ENCODE measurements at regions not wholly inside any gene's neighbourhood (a gene's known extent, or its start where the extent isn't known, plus 50 kb on each side); places are given as distances from the start of the nearest gene placed in this dataset.

- DNase-seq (ENCODE audit: low spot score): no peak
- in situ Hi-C loops (cut with MboI; ENCODE audit: low sequenced_read_pairs, unreplicated experiment): no loop called here
- TF ChIP-seq CTCF (IDR thresholded peaks at IDR 0.05; ENCODE audit: borderline replicate concordance, control extremely low read depth, extremely low read depth, insufficient read depth, missing control alignments): no peak
These were observed 704.2 kb upstream of the TMEM132C start for GRCh38 chr12:127562816-127563215.

DNA sequence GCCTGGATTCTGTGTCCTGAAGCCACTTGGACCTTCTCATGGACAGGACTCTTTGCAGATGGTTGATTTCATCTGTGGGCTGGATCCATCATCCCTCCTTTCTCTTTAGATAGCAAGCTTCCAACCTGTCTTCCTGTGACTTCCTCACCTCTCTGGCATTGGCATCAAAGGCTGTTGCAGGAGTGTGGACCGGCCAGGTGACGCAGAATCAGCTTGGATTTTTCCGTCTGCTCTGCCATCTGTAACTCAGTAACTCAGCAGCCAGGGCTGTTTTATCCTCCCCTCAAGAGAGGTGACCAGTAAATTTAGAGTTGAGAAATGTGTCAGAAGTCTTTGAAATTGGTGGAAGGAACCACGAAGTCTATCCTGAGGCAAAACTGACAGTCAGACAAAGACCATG, 701.7 kb upstream of the TMEM132C start:
- TF ChIP-seq CTCF (IDR thresholded peaks at IDR 0.05; ENCODE audit: borderline replicate concordance, control extremely low read depth, extremely low read depth, insufficient read depth, missing control alignments): no peak
- in situ Hi-C loops (cut with MboI; ENCODE audit: low sequenced_read_pairs, unreplicated experiment): no loop called here
- no peak for DNase-seq (ENCODE audit: low spot score)

DNA sequence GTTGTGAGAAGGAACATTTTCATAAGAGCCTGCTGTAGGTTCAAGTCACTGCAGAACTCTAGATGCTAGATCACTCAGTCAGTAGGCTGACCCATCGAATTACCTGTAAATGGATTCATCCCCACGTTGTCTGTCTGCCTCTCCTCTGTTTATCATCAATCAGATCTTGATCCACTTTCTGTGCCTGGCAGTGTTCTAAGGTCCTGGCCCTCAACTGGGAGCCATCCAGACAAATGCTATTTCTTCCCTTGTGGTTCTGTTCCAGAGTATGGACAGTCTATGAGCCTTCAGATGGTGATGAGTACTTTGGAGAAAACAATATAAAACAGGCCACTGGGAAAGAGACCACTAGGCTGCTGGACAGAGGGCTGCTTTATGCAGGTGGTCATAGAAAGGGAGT, 699.4 kb upstream of the TMEM132C start:
- no peak for TF ChIP-seq CTCF (IDR thresholded peaks at IDR 0.05; ENCODE audit: borderline replicate concordance, control extremely low read depth, extremely low read depth, insufficient read depth, missing control alignments)
- in situ Hi-C loops (cut with MboI; ENCODE audit: low sequenced_read_pairs, unreplicated experiment): no loop called here
- DNase-seq (ENCODE audit: low spot score): no peak

- no peak for DNase-seq (ENCODE audit: low spot score)
- no peak for TF ChIP-seq CTCF (IDR thresholded peaks at IDR 0.05; ENCODE audit: borderline replicate concordance, control extremely low read depth, extremely low read depth, insufficient read depth, missing control alignments)
- in situ Hi-C loops (cut with MboI; ENCODE audit: low sequenced_read_pairs, unreplicated experiment): no loop called here
These were observed 696.6 kb upstream of the TMEM132C start for GRCh38 chr12:127570387-127570786.

DNA sequence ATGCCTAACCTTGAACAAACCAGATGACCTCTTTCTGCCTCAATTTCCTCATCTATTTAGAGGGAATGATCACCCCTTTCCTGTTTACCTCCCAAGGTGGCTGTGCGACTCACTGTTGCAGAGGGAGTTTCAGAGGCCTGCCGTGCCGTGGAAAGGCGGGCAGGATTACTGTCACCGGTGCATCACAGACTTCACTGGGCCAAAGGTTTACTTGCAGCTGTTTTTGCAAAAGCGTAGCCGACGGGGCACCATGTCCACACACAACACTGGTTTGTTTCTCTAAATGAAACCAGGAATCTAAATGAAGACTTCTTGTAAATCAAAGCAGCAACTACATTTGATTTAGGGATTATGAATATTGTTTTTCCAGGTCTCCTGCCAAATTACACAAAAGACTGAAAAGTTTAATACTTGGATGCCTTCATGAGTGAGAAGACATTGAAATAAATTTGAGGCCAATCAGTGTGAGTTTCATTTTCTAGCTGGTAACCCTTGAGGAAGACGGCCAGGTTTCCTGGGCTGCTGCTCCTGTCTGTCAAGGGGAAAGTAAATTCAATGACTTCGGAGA, 696.1 kb upstream of the TMEM132C start:
- in situ Hi-C loops (cut with MboI; ENCODE audit: low sequenced_read_pairs, unreplicated experiment): no loop called here
- DNase-seq (ENCODE audit: low spot score): no peak

GRCh38 chr12:127571578-127571977, 695.4 kb upstream of the TMEM132C start:
- no peak for DNase-seq (ENCODE audit: low spot score)
- no peak for TF ChIP-seq CTCF (IDR thresholded peaks at IDR 0.05; ENCODE audit: borderline replicate concordance, control extremely low read depth, extremely low read depth, insufficient read depth, missing control alignments)
- in situ Hi-C loops (cut with MboI; ENCODE audit: low sequenced_read_pairs, unreplicated experiment): no loop called here

More for the DNA sequence above, 696.1 kb upstream of the TMEM132C start:
- TF ChIP-seq CTCF (IDR thresholded peaks at IDR 0.05; ENCODE audit: borderline replicate concordance, control extremely low read depth, extremely low read depth, insufficient read depth, missing control alignments): no peak

All from GM13976 (cell line).